Caco-2 (cell line): ENCODE measurements at regions not wholly inside any gene's neighbourhood (a gene's known extent, or its start where the extent isn't known, plus 50 kb on each side); places are given as distances from the start of the nearest gene placed in this dataset.

ENCODE experiments used
- BruUV-seq: library from RNA; stranded (reverse); fragments of 400-500 nt; replicated peaks from 2 replicates; lab custom pipeline; 2021; lab: Mats Ljungman, UMichigan
- CTCF ChIA-PET: fragments of 300-600 bp; sonication (Branson Sonifier 250); formaldehyde crosslinking; loops from one replicate; lab custom pipeline; 2022; ENCODE audit warnings: antibody characterized with exemption; lab: Charles Lee
- POLR2A ChIA-PET: fragments of 300-600 bp; sonication (Branson Sonifier 250); formaldehyde crosslinking; loops from one replicate; lab custom pipeline; 2022; ENCODE audit warnings: antibody characterized with exemption; lab: Charles Lee
- DNase-seq, 2 experiments: peaks; one replicate each; pipeline versions ENCODE4 v3.0.0 to v3.0.0-alpha.2; 2020 to 2022
- H3K27me3 ChIP-seq: replicated peaks from 2 replicates; pipeline ENCODE4 v1.6.0; 2011; ENCODE audit warnings: low read length; ENCODE audit not compliant: control insufficient read depth, insufficient read depth
- H3K36me3 ChIP-seq: 2 replicates; pipeline ENCODE4 v1.5.1; 2011; ENCODE audit warnings: low read length; ENCODE audit not compliant: control insufficient read depth, insufficient read depth
- H3K4me1 ChIP-seq: fragments of 250-450 bp; sonication (Bioruptor Pico); 2 replicates; pipeline ENCODE4 v1.5.1; 2020; ENCODE audit warnings: mild to moderate bottlenecking
- H3K4me3 ChIP-seq: 2 replicates; pipeline ENCODE4 v1.5.1; 2011; ENCODE audit warnings: low read depth, mild to moderate bottlenecking, control low read depth, low read length
- H3K9me3 ChIP-seq: fragments of 250-450 bp; sonication (Bioruptor Pico); 2 replicates; pipeline ENCODE4 v1.5.1; 2020; ENCODE audit warnings: mild to moderate bottlenecking, moderate library complexity
- H3K27ac Mint-ChIP-seq: one replicate; pipeline ENCODE4 v1.8.0; 2022; ENCODE audit warnings: mixed read lengths; ENCODE audit not compliant: unreplicated experiment
- H3K27me3 Mint-ChIP-seq: one replicate; pipeline ENCODE4 v1.8.0; 2022; ENCODE audit warnings: mixed read lengths; ENCODE audit not compliant: insufficient read depth, unreplicated experiment
- H3K36me3 Mint-ChIP-seq: one replicate; pipeline ENCODE4 v1.8.0; 2022; ENCODE audit warnings: mild to moderate bottlenecking, mixed read lengths; ENCODE audit not compliant: insufficient read depth, unreplicated experiment
- H3K4me1 Mint-ChIP-seq: one replicate; pipeline ENCODE4 v1.8.0; 2022; ENCODE audit warnings: low read depth, mixed read lengths; ENCODE audit not compliant: unreplicated experiment
- H3K4me3 Mint-ChIP-seq: one replicate; pipeline ENCODE4 v1.8.0; 2022; ENCODE audit warnings: mild to moderate bottlenecking, moderate library complexity, mixed read lengths; ENCODE audit not compliant: unreplicated experiment
- H3K9me3 Mint-ChIP-seq: one replicate; pipeline ENCODE4 v1.8.0; 2022; ENCODE audit warnings: mixed read lengths; ENCODE audit not compliant: unreplicated experiment
- CTCF ChIP-seq, 2 experiments: fragments of 200-600 bp in 1 of 2; IDR thresholded peaks; 1 replicate in 1 of 2; 2 replicates in 1 of 2; pipeline versions ENCODE4 v1.5.1 to v1.8.0; 2011 to 2022; ENCODE audit warnings: antibody characterized with exemption in 1 of 2, control low read depth in 1 of 2, inconsistent platforms in 1 of 2, low read depth in 1 of 2, low read length in 1 of 2, mild to moderate bottlenecking in 1 of 2, moderate library complexity in 1 of 2; ENCODE audit not compliant: insufficient read depth in 1 of 2, severe bottlenecking in 1 of 2, unreplicated experiment in 1 of 2
- intact Hi-C: fragments of 100-400 bp; cut with micrococcal nuclease; formaldehyde crosslinking; loops from one replicate; pipeline ENCODE4 v1.10.0; 2022; ENCODE audit not compliant: unreplicated experiment

- no peak for DNase-seq
- CTCF ChIA-PET = no interaction called here
- intact Hi-C loops = no loop called here
- no peak overlapping the region for H3K4me3 ChIP-seq
- Mint-ChIP-seq H3K27me3 (no peaks in the 10 kb centered on the region), H3K27ac (no peak overlapping the region), H3K4me3 (no peak overlapping the region), H3K4me1 (no peaks in the 10 kb centered on the region), H3K36me3 (no peaks in the 10 kb centered on the region), H3K9me3 (peaks cover 18% of the 10 kb centered on the region)
- H3K9me3 ChIP-seq = no peaks in the 10 kb centered on the region
- no peaks in the 10 kb centered on the region for H3K27me3 ChIP-seq
- BruUV-seq = no TSS peak
- TF ChIP-seq CTCF (IDR thresholded peaks at IDR 0.05; ENCODE audit: insufficient read depth in 1 of 2, low read depth in 1 of 2, low read length in 1 of 2, severe bottlenecking in 1 of 2, unreplicated experiment in 1 of 2) = no peak
- H3K36me3 ChIP-seq = no peaks in the 10 kb centered on the region
- POLR2A ChIA-PET = no interaction called here
- H3K4me1 ChIP-seq = no peaks in the 10 kb centered on the region
Measured at GRCh38 chr19:28027116-28027515, 1185.8 kb downstream of the UQCRFS1 start.

- no peak for DNase-seq
Measured at GRCh38 chr19:28026636-28027035, 1186.3 kb downstream of the UQCRFS1 start.

GRCh38 chr19:28024920-28025319 is 1188.0 kb downstream of the UQCRFS1 start:
- Mint-ChIP-seq H3K4me3 (no peak overlapping the region), H3K36me3 (no peaks in the 10 kb centered on the region), H3K27ac (no peak overlapping the region), H3K4me1 (no peaks in the 10 kb centered on the region), H3K27me3 (no peaks in the 10 kb centered on the region), H3K9me3 (peaks cover 6% of the 10 kb centered on the region)
- CTCF ChIA-PET = no interaction called here
- H3K27me3 ChIP-seq = no peaks in the 10 kb centered on the region
- POLR2A ChIA-PET = no interaction called here
- DNase-seq = no peak
- no TSS peak for BruUV-seq
- no peaks in the 10 kb centered on the region for H3K36me3 ChIP-seq
- H3K4me1 ChIP-seq = no peaks in the 10 kb centered on the region
- intact Hi-C loops = no loop called here
- H3K9me3 ChIP-seq = no peaks in the 10 kb centered on the region
- no peak overlapping the region for H3K4me3 ChIP-seq
- no peak for TF ChIP-seq CTCF (IDR thresholded peaks at IDR 0.05; ENCODE audit: insufficient read depth in 1 of 2, low read depth in 1 of 2, low read length in 1 of 2, severe bottlenecking in 1 of 2, unreplicated experiment in 1 of 2)

More at GRCh38 chr19:28026636-28027035, 1186.3 kb downstream of the UQCRFS1 start:
- H3K27me3 ChIP-seq = no peaks in the 10 kb centered on the region
- TF ChIP-seq CTCF (IDR thresholded peaks at IDR 0.05; ENCODE audit: insufficient read depth in 1 of 2, low read depth in 1 of 2, low read length in 1 of 2, severe bottlenecking in 1 of 2, unreplicated experiment in 1 of 2) = no peak
- ChIA-PET CTCF (no interaction called here), POLR2A (no interaction called here)
- Mint-ChIP-seq H3K27ac (no peak overlapping the region), H3K4me1 (no peaks in the 10 kb centered on the region), H3K27me3 (no peaks in the 10 kb centered on the region), H3K36me3 (no peaks in the 10 kb centered on the region), H3K4me3 (no peak overlapping the region), H3K9me3 (peaks cover 14% of the 10 kb centered on the region)
- no peaks in the 10 kb centered on the region for H3K4me1 ChIP-seq
- BruUV-seq = no TSS peak
- no peaks in the 10 kb centered on the region for H3K9me3 ChIP-seq
- H3K4me3 ChIP-seq = no peak overlapping the region
- intact Hi-C loops = no loop called here
- no peaks in the 10 kb centered on the region for H3K36me3 ChIP-seq
